ENCODE measurements at regions not wholly inside any gene's neighbourhood (a gene's known extent, or its start where the extent isn't known, plus 50 kb on each side); places are given as distances from the start of the nearest gene placed in this dataset.
"Not testable (repeated sequence)": the region's sequence is repeated elsewhere in the genome, so short reads cannot be mapped to it uniquely, and the experiment has no call there.

DNA sequence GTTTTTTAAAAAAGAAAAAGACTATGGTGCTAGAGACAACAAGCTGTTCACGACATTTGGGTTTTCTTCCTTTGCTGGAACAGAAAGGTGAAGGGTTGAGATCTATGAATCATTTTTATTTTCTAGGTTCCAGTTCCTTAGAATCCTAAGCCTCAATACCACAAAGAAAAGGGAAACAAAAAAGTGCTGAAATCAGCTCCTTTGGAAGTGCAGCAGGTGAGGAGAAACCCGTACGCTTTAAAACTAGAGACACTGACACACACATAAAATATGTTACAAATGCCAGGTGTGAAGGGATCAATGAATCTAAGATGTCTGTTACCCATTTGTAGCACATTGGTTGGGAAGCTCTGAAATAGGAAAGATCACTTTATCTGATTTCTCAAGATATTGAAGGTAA lies 125.2 kb downstream of the AREG start:
- Histone ChIP-seq H3K4me3 (ENCODE audit: low read depth, low read length) (no peak overlapping the region), H3K4me1 (ENCODE audit: control insufficient read depth, insufficient read depth, low read length, unreplicated experiment) (no peaks in the 10 kb centered on the region), H3K27me3 (ENCODE audit: insufficient read depth, low read length) (no peaks in the 10 kb centered on the region), H3K27ac (ENCODE audit: low read depth, low read length) (no peak overlapping the region), H3K36me3 (ENCODE audit: insufficient read depth, low read length) (no peaks in the 10 kb centered on the region), H3K79me2 (ENCODE audit: control insufficient read depth, insufficient read depth, low read length, unreplicated experiment) (no peaks in the 10 kb centered on the region), H2AFZ (ENCODE audit: low read length, unreplicated experiment) (no peak overlapping the region)

DNA sequence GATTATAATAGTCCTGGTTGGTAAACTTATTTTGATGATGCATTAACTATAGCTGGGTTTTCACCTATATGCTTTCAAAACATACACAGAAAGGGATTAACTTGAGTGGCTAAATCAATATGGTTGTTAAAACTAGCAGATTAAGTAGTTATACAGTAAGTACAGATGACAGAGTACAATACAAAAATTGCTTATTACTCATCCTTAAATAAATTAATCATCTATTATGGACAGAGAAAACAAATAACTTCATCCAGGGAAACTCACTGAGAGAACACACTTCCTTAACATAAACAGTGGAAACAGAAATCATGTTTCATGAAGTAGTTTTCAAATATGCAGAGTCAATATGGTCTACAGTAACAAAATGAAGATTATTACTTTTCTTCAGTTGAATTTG lies 133.4 kb downstream of the AREG start:
- no peaks in the 10 kb centered on the region for H3K36me3 ChIP-seq (ENCODE audit: insufficient read depth, low read length)
- no peaks in the 10 kb centered on the region for H3K4me1 ChIP-seq (ENCODE audit: control insufficient read depth, insufficient read depth, low read length, unreplicated experiment)
- H3K79me2 ChIP-seq (ENCODE audit: control insufficient read depth, insufficient read depth, low read length, unreplicated experiment), result no peaks in the 10 kb centered on the region
- H3K27me3 ChIP-seq (ENCODE audit: insufficient read depth, low read length), result no peaks in the 10 kb centered on the region
- no peak overlapping the region for H2AFZ ChIP-seq (ENCODE audit: low read length, unreplicated experiment)
- H3K27ac ChIP-seq (ENCODE audit: low read depth, low read length), result no peak overlapping the region
- H3K4me3 ChIP-seq (ENCODE audit: low read depth, low read length), result no peak overlapping the region

DNA sequence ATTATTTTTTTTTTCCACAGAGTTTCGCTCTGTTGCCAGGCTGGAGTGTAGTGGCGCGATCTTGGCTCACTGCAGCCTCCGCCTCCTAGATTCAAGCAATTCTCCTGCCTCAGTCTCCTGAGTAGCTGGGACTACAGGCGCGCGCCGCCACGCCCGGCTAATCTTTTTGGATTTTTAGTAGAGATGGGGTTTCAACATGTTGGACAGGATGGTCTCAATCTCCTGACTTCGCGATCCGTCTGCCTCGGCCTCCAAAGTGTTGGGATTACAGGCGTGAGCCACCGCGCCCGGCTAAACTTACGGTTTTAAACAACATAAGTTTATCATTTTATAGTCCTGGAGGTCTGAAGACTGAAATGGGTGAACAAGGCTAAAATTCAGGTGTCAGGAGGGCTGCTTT lies 133.9 kb downstream of the AREG start:
- not testable (repeated sequence) for H3K4me1 ChIP-seq (ENCODE audit: control insufficient read depth, insufficient read depth, low read length, unreplicated experiment); H3K79me2 ChIP-seq (ENCODE audit: control insufficient read depth, insufficient read depth, low read length, unreplicated experiment); H3K36me3 ChIP-seq (ENCODE audit: insufficient read depth, low read length); H3K27me3 ChIP-seq (ENCODE audit: insufficient read depth, low read length); H3K4me3 ChIP-seq (ENCODE audit: low read depth, low read length); H3K27ac ChIP-seq (ENCODE audit: low read depth, low read length); H2AFZ ChIP-seq (ENCODE audit: low read length, unreplicated experiment)

DNA sequence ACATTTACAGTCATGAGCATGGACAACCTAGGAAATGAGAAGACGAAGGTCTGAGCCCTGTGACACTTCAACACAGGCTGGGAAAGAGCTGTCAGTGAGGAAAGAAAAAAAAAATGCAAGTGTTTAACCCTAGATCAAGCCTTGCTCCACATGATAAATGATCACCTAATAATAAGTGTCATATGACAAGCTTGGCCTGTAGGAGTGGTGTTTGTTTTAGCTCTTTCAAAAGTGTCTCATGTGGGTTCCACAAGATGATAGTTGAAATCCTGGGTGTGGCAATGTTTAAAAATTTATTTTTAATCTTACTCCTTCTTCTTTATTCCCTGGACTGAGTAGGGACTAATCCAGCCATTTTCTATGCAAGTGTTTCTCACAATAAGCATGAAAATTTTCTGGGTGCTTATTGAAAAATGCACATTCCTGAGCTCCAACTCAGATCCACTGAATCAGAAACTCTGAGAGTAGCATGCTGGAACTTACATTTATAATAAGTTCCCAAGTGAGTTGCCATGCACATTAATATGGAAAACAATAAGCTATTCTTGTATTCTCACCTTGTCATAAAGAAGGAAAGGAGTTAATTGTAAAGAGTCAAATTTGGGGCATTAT lies 138.3 kb downstream of the AREG start:
- H3K79me2 ChIP-seq (ENCODE audit: control insufficient read depth, insufficient read depth, low read length, unreplicated experiment), result no peaks in the 10 kb centered on the region
- H2AFZ ChIP-seq (ENCODE audit: low read length, unreplicated experiment), result no peak overlapping the region

DNA sequence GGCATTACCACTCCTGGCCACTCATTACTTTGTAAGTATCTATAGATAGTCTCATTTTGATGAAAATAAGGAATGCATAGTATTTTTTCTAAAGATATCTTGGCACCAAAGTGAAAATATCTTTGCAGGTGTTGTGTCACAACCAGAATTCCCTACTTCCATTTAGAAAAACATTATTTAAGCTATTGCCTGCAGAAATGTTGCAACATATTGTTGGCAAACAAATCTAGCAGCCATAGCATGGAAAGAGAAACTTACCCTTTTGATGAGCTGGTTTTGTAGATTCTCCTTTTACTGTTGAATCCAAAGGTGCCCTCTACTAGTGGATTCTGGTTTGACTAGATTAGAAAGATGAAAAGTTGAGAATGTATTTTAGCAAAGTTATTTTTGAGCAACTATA lies 138.8 kb downstream of the AREG start:
- Histone ChIP-seq H3K36me3 (ENCODE audit: insufficient read depth, low read length) (no peaks in the 10 kb centered on the region), H3K27ac (ENCODE audit: low read depth, low read length) (no peak overlapping the region), H3K4me1 (ENCODE audit: control insufficient read depth, insufficient read depth, low read length, unreplicated experiment) (peaks cover 3% of the 10 kb centered on the region), H3K4me3 (ENCODE audit: low read depth, low read length) (no peak overlapping the region), H3K79me2 (ENCODE audit: control insufficient read depth, insufficient read depth, low read length, unreplicated experiment) (no peaks in the 10 kb centered on the region), H2AFZ (ENCODE audit: low read length, unreplicated experiment) (no peak overlapping the region), H3K27me3 (ENCODE audit: insufficient read depth, low read length) (no peaks in the 10 kb centered on the region)

More for the DNA sequence above, 138.3 kb downstream of the AREG start:
- Histone ChIP-seq H3K27ac (ENCODE audit: low read depth, low read length) (no peak overlapping the region), H3K4me1 (ENCODE audit: control insufficient read depth, insufficient read depth, low read length, unreplicated experiment) (peaks cover 3% of the 10 kb centered on the region), H3K27me3 (ENCODE audit: insufficient read depth, low read length) (no peaks in the 10 kb centered on the region), H3K36me3 (ENCODE audit: insufficient read depth, low read length) (no peaks in the 10 kb centered on the region), H3K4me3 (ENCODE audit: low read depth, low read length) (no peak overlapping the region)

DNA sequence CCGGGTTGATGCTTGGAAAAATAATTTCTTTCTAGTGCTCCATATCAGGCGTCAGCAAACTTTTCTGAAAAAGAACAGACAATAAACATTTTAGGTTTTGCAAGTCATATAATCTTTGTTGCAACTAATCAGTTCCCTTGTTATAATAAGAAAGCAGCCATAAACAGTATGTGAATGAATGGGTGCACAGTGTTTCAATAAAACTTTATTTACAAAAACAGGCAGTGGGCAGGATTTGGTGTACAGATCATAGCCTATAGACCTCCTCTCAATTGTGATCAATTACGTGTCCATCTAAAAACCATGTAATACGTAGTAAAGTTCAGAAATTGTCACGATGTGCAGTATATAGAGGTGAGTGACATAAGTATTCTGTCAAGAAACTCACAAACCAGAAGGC lies 143.4 kb downstream of the AREG start:
- H3K36me3 ChIP-seq (ENCODE audit: insufficient read depth, low read length), result no peaks in the 10 kb centered on the region
- no peak overlapping the region for H2AFZ ChIP-seq (ENCODE audit: low read length, unreplicated experiment)
- no peak overlapping the region for H3K4me3 ChIP-seq (ENCODE audit: low read depth, low read length)
- no peaks in the 10 kb centered on the region for H3K27me3 ChIP-seq (ENCODE audit: insufficient read depth, low read length)
- H3K27ac ChIP-seq (ENCODE audit: low read depth, low read length), result no peak overlapping the region
- H3K79me2 ChIP-seq (ENCODE audit: control insufficient read depth, insufficient read depth, low read length, unreplicated experiment), result no peaks in the 10 kb centered on the region
- H3K4me1 ChIP-seq (ENCODE audit: control insufficient read depth, insufficient read depth, low read length, unreplicated experiment), result peaks cover 3% of the 10 kb centered on the region

DNA sequence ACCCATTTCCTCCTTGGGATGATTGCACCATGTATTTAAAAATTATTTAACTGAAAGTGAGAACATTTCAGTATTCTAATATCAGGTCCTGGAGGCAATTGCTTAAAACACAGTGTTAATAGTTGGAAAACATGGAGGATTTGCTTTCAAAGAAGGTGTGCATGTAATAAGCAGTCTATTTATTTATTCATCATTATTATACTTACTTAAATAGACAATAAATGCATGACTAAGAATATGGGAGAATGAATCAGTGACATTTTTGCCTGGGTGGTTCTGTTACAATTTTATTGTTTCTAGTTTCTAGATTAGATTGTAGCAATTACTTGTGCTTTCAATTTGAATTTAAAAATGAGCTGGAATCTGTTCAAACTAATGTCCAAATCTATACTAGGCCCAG lies 145.5 kb downstream of the AREG start:
- Histone ChIP-seq H2AFZ (ENCODE audit: low read length, unreplicated experiment) (no peak overlapping the region), H3K27ac (ENCODE audit: low read depth, low read length) (no peak overlapping the region), H3K4me1 (ENCODE audit: control insufficient read depth, insufficient read depth, low read length, unreplicated experiment) (no peaks in the 10 kb centered on the region), H3K27me3 (ENCODE audit: insufficient read depth, low read length) (no peaks in the 10 kb centered on the region), H3K36me3 (ENCODE audit: insufficient read depth, low read length) (no peaks in the 10 kb centered on the region), H3K4me3 (ENCODE audit: low read depth, low read length) (no peak overlapping the region), H3K79me2 (ENCODE audit: control insufficient read depth, insufficient read depth, low read length, unreplicated experiment) (no peaks in the 10 kb centered on the region)

DNA sequence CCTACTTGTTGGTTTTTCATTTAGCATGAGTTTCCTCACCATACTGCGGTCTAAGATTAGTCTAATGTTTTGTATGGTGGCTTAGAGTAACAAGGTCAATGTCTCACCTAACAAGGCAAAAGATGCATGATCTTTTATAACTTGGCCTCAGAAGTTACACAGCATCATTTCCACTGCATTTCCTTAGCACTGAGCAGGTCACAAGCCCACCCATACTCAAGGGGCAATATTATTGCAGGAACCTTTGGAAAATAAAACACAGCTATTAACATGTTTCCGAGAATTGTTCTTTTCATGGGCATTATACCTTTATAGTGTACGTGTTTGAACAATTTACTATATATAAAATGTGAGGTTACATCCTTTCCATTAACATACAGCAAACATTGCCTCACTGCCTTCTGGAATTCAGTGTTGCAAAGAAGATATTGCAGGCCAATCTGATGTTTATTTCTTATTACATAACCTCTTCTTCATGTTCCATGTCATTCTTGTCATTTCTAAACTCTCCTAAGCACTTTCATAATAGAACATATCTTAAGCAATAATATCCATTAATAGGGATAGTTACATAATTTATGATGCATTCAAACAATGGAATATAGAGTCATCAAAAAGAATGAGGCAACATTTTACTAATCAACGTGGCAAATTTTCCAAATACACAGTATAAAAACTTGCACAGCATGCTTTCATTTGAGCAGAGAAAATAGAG lies 153.8 kb downstream of the AREG start:
- no peaks in the 10 kb centered on the region for H3K4me1 ChIP-seq (ENCODE audit: control insufficient read depth, insufficient read depth, low read length, unreplicated experiment)
- H3K36me3 ChIP-seq (ENCODE audit: insufficient read depth, low read length), result no peaks in the 10 kb centered on the region
- H3K27ac ChIP-seq (ENCODE audit: low read depth, low read length), result no peak overlapping the region
- no peak overlapping the region for H2AFZ ChIP-seq (ENCODE audit: low read length, unreplicated experiment)
- no peaks in the 10 kb centered on the region for H3K27me3 ChIP-seq (ENCODE audit: insufficient read depth, low read length)
- H3K4me3 ChIP-seq (ENCODE audit: low read depth, low read length), result no peak overlapping the region
- no peaks in the 10 kb centered on the region for H3K79me2 ChIP-seq (ENCODE audit: control insufficient read depth, insufficient read depth, low read length, unreplicated experiment)

DNA sequence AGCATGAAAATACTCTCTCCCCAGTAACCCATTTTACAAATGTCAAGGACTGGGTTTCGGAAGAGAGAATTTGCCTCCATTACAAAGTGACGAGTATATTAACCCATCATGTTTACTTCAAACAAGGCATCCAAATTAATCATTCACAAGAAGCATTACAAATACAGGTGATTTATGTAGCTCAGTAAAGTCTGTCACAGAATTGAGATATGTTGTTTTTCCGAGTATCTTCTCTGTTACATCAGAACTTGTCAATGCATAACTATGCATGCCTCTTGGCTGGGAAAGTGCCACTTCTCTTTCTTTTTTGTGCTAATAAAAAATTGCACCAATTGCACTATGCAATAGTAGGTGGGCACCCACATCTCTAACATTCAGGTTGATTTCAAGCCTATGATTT lies 158.2 kb downstream of the AREG start:
- Histone ChIP-seq H3K36me3 (ENCODE audit: insufficient read depth, low read length) (no peaks in the 10 kb centered on the region), H3K4me3 (ENCODE audit: low read depth, low read length) (no peak overlapping the region), H3K27me3 (ENCODE audit: insufficient read depth, low read length) (no peaks in the 10 kb centered on the region), H2AFZ (ENCODE audit: low read length, unreplicated experiment) (no peak overlapping the region), H3K79me2 (ENCODE audit: control insufficient read depth, insufficient read depth, low read length, unreplicated experiment) (no peaks in the 10 kb centered on the region), H3K27ac (ENCODE audit: low read depth, low read length) (no peak overlapping the region), H3K4me1 (ENCODE audit: control insufficient read depth, insufficient read depth, low read length, unreplicated experiment) (no peaks in the 10 kb centered on the region)

DNA sequence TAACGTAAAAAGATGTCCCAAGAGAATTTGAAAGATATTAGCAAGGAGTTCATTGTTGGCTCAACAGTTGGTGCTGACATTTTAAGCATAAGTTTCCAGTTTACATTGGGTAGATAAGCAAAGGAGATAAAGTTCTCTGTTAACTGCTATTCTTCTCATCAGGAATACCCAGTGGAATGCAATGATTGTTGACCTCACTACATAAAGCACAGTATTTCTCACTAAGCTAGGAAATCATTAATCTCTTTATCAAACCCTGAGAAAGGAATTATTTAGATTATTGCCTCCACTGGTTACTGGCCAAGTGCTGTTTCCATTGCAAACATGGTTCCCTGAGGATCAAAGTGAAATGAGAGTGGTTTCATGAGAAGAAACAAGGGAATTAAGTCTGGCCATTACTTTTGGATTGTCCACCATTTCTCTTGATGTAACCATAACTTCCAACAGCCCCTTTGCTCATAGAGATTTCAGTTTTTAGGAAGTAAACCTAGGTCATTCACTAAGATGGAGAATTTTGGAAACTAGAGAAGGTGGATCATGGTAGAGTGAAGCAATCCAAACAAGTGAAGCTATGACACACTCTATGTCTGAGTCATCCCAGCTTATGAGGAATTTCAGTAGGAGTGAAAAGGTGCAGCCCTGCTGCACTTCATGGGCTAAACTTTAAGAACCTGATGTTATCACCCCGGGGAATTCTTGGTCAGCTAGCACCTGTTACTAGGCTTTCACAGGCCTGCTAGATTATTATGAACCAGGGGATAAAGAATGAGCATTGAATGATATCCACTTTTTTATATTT lies 163.4 kb downstream of the AREG start:
- Histone ChIP-seq H3K27me3 (ENCODE audit: insufficient read depth, low read length) (no peaks in the 10 kb centered on the region), H2AFZ (ENCODE audit: low read length, unreplicated experiment) (no peak overlapping the region), H3K4me1 (ENCODE audit: control insufficient read depth, insufficient read depth, low read length, unreplicated experiment) (no peaks in the 10 kb centered on the region), H3K36me3 (ENCODE audit: insufficient read depth, low read length) (no peaks in the 10 kb centered on the region), H3K79me2 (ENCODE audit: control insufficient read depth, insufficient read depth, low read length, unreplicated experiment) (no peaks in the 10 kb centered on the region), H3K4me3 (ENCODE audit: low read depth, low read length) (no peak overlapping the region), H3K27ac (ENCODE audit: low read depth, low read length) (no peak overlapping the region)

DNA sequence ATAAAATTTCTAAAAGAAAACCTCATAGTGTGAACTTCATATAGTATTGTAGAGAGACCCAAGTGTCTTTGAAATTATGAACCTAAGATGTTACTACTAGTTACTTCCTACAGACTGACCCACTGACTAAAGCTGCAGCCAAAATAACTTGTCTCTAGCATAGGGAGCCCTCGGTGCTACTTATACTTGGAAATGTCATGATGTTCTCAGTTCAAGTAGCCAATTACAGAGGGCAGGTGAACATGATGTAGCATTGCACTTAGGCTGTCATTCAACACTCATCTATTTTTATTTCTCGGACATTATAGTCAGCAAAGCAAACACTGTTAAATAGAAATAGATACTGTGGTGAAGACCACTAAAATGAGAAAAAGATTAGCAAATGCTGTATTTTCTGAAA lies 165.6 kb downstream of the AREG start:
- Histone ChIP-seq H3K36me3 (ENCODE audit: insufficient read depth, low read length) (no peaks in the 10 kb centered on the region), H2AFZ (ENCODE audit: low read length, unreplicated experiment) (no peak overlapping the region), H3K79me2 (ENCODE audit: control insufficient read depth, insufficient read depth, low read length, unreplicated experiment) (no peaks in the 10 kb centered on the region), H3K27ac (ENCODE audit: low read depth, low read length) (no peak overlapping the region), H3K4me1 (ENCODE audit: control insufficient read depth, insufficient read depth, low read length, unreplicated experiment) (no peaks in the 10 kb centered on the region), H3K27me3 (ENCODE audit: insufficient read depth, low read length) (no peaks in the 10 kb centered on the region), H3K4me3 (ENCODE audit: low read depth, low read length) (no peak overlapping the region)

All from ACC112 (cell line).